Immature natural killer cell (primary cell): ENCODE measurements at regions not wholly inside any gene's neighbourhood (a gene's known extent, or its start where the extent isn't known, plus 50 kb on each side); places are given as distances from the start of the nearest gene placed in this dataset.
A peak's percentile ranks its signal among the peaks of the same experiment; 100 is the strongest.

ENCODE experiments used
- DNase-seq, 3 donors: peaks; one replicate each; pipeline ENCODE4 v3.0.0; 2022; ENCODE audit warnings: mixed read lengths in 1 of 3
- H3K27ac Mint-ChIP-seq, 6 donors: one replicate each; pipeline ENCODE4 v1.8.0; 2020; ENCODE audit warnings: mixed read lengths in 6 of 6, mild to moderate bottlenecking in 5 of 6, inconsistent platforms in 4 of 6, moderate library complexity in 3 of 6
- H3K27me3 Mint-ChIP-seq, 3 donors: one replicate each; pipeline ENCODE4 v1.8.0; 2020 to 2021; ENCODE audit warnings: low read depth in 3 of 3, mild to moderate bottlenecking in 3 of 3, mixed read lengths in 3 of 3, moderate library complexity in 3 of 3, inconsistent platforms in 1 of 3
- H3K36me3 Mint-ChIP-seq, 3 donors: one replicate each; pipeline ENCODE4 v1.8.0; 2020; ENCODE audit warnings: mixed read lengths in 3 of 3, inconsistent platforms in 2 of 3, mild to moderate bottlenecking in 2 of 3
- H3K4me1 Mint-ChIP-seq, 2 donors: one replicate each; pipeline ENCODE4 v1.8.0; 2020; ENCODE audit warnings: inconsistent platforms in 2 of 2, mild to moderate bottlenecking in 2 of 2, mixed read lengths in 2 of 2, moderate library complexity in 1 of 2
- H3K4me3 Mint-ChIP-seq, 5 donors: one replicate each; pipeline ENCODE4 v1.8.0; 2020; ENCODE audit warnings: mild to moderate bottlenecking in 5 of 5, mixed read lengths in 5 of 5, inconsistent platforms in 3 of 5, moderate library complexity in 3 of 5
- H3K9me3 Mint-ChIP-seq, 6 donors: one replicate each; pipeline ENCODE4 v1.8.0; 2020; ENCODE audit warnings: mild to moderate bottlenecking in 6 of 6, mixed read lengths in 6 of 6, inconsistent platforms in 4 of 6, moderate library complexity in 3 of 6

GRCh38 chr5:142420561-142421227 lies 95.9 kb upstream of the SPRY4 start:
- no peak for DNase-seq

GRCh38 chr5:142412581-142412980 lies 87.8 kb upstream of the SPRY4 start:
- Mint-ChIP-seq H3K4me1 (no peaks in the 10 kb centered on the region), H3K9me3 (no peaks in the 10 kb centered on the region)

More at GRCh38 chr5:142420561-142421227, 95.9 kb upstream of the SPRY4 start:
- Mint-ChIP-seq H3K4me3 (peak overlapping the region in 4 of 5 donors; percentile 1 to 64 (median 27)), H3K9me3 (peaks cover 0 to 1% (median 0%) of the 10 kb centered on the region in 6 donors), H3K27ac (peak overlapping the region in 2 of 6 donors; percentile 8 to 46), H3K27me3 (peaks cover 0 to 2% (median 0%) of the 10 kb centered on the region in 3 donors), H3K36me3 (no peaks in the 10 kb centered on the region), H3K4me1 (peaks cover 39 to 44% of the 10 kb centered on the region in 2 donors)

GRCh38 chr5:142411656-142412425 lies 87.0 kb upstream of the SPRY4 start:
- H3K4me3 Mint-ChIP-seq = no peak overlapping the region
- DNase-seq = no peak
- no peaks in the 10 kb centered on the region for H3K36me3 Mint-ChIP-seq
- no peaks in the 10 kb centered on the region for H3K9me3 Mint-ChIP-seq
- peaks cover 0 to 7% (median 1%) of the 10 kb centered on the region in 3 donors for H3K27me3 Mint-ChIP-seq
- H3K27ac Mint-ChIP-seq = no peak overlapping the region
- H3K4me1 Mint-ChIP-seq = no peaks in the 10 kb centered on the region

More at GRCh38 chr5:142412581-142412980, 87.8 kb upstream of the SPRY4 start:
- Mint-ChIP-seq H3K4me3 (no peak overlapping the region), H3K36me3 (no peaks in the 10 kb centered on the region), H3K27me3 (peaks cover 0 to 7% (median 1%) of the 10 kb centered on the region in 3 donors), H3K27ac (no peak overlapping the region)
- no peak for DNase-seq

- Mint-ChIP-seq H3K27me3 (peaks cover 0 to 7% (median 1%) of the 10 kb centered on the region in 3 donors), H3K27ac (no peak overlapping the region), H3K9me3 (no peaks in the 10 kb centered on the region), H3K36me3 (no peaks in the 10 kb centered on the region), H3K4me3 (no peak overlapping the region), H3K4me1 (no peaks in the 10 kb centered on the region)
- DNase-seq = no peak
Observed at GRCh38 chr5:142411103-142411502, 86.3 kb upstream of the SPRY4 start.

- Mint-ChIP-seq H3K36me3 (no peaks in the 10 kb centered on the region), H3K27me3 (peaks cover 0 to 5% (median 1%) of the 10 kb centered on the region in 3 donors), H3K9me3 (no peaks in the 10 kb centered on the region), H3K4me1 (peaks cover under 1 to 6% of the 10 kb centered on the region in 2 donors), H3K4me3 (no peak overlapping the region), H3K27ac (no peak overlapping the region)
- no peak for DNase-seq
Observed at GRCh38 chr5:142408981-142409481, 84.2 kb upstream of the SPRY4 start.

- H3K36me3 Mint-ChIP-seq = no peaks in the 10 kb centered on the region
- H3K4me3 Mint-ChIP-seq = no peak overlapping the region
- peaks cover 0 to 4% (median 1%) of the 10 kb centered on the region in 3 donors for H3K27me3 Mint-ChIP-seq
- H3K27ac Mint-ChIP-seq = no peak overlapping the region
- DNase-seq = no peak
- no peaks in the 10 kb centered on the region for H3K9me3 Mint-ChIP-seq
- peaks cover 5 to 11% of the 10 kb centered on the region in 2 donors for H3K4me1 Mint-ChIP-seq
Observed at GRCh38 chr5:142408536-142408935, 83.7 kb upstream of the SPRY4 start.

- H3K27ac Mint-ChIP-seq = no peak overlapping the region
- no peaks in the 10 kb centered on the region for H3K9me3 Mint-ChIP-seq
- no peak for DNase-seq
- H3K4me3 Mint-ChIP-seq = no peak overlapping the region
- peaks cover 0 to 4% (median 3%) of the 10 kb centered on the region in 3 donors for H3K27me3 Mint-ChIP-seq
- peaks cover 11 to 20% of the 10 kb centered on the region in 2 donors for H3K4me1 Mint-ChIP-seq
- no peaks in the 10 kb centered on the region for H3K36me3 Mint-ChIP-seq
Observed at GRCh38 chr5:142405814-142406395, 81.1 kb upstream of the SPRY4 start.

GRCh38 chr5:142405023-142405422 lies 80.2 kb upstream of the SPRY4 start:
- Mint-ChIP-seq H3K4me3 (no peak overlapping the region), H3K4me1 (peaks cover 11 to 20% of the 10 kb centered on the region in 2 donors), H3K27ac (no peak overlapping the region), H3K9me3 (no peaks in the 10 kb centered on the region), H3K27me3 (peaks cover 0 to 3% (median 2%) of the 10 kb centered on the region in 3 donors), H3K36me3 (no peaks in the 10 kb centered on the region)
- DNase-seq = no peak

- Mint-ChIP-seq H3K4me1 (peaks cover 11 to 20% of the 10 kb centered on the region in 2 donors), H3K9me3 (no peaks in the 10 kb centered on the region), H3K27ac (peak overlapping the region in 1 of 6 donors; percentile 23), H3K27me3 (peaks cover 0 to 3% (median 2%) of the 10 kb centered on the region in 3 donors), H3K4me3 (peak overlapping the region in 2 of 5 donors; percentile 5 to 50), H3K36me3 (no peaks in the 10 kb centered on the region)
- no peak for DNase-seq
Observed at GRCh38 chr5:142404046-142404477, 79.2 kb upstream of the SPRY4 start.

- Mint-ChIP-seq H3K27me3 (peaks cover 0 to 3% (median 2%) of the 10 kb centered on the region in 3 donors), H3K36me3 (no peaks in the 10 kb centered on the region), H3K4me3 (peak overlapping the region in 2 of 5 donors; percentile 5 to 50), H3K9me3 (peaks cover 0 to 2% (median 0%) of the 10 kb centered on the region in 6 donors), H3K4me1 (peaks cover 11 to 20% of the 10 kb centered on the region in 2 donors), H3K27ac (no peak overlapping the region)
- DNase-seq = peak in 2 of 3 donors; percentile 17 to 36
Observed at GRCh38 chr5:142403583-142403982, 78.8 kb upstream of the SPRY4 start.

- H3K36me3 Mint-ChIP-seq = peaks cover 0 to under 1% (median 0%) of the 10 kb centered on the region in 3 donors
- no peak overlapping the region for H3K4me3 Mint-ChIP-seq
- no peak overlapping the region for H3K27ac Mint-ChIP-seq
- H3K9me3 Mint-ChIP-seq = peaks cover 0 to 2% (median 0%) of the 10 kb centered on the region in 6 donors
- peaks cover 0 to 3% (median 2%) of the 10 kb centered on the region in 3 donors for H3K27me3 Mint-ChIP-seq
- H3K4me1 Mint-ChIP-seq = peaks cover 11 to 20% of the 10 kb centered on the region in 2 donors
- DNase-seq = no peak
Observed at GRCh38 chr5:142402752-142403318, 78.0 kb upstream of the SPRY4 start.

- peaks cover 0 to 8% (median 2%) of the 10 kb centered on the region in 3 donors for H3K27me3 Mint-ChIP-seq
- no peak overlapping the region for H3K27ac Mint-ChIP-seq
- no peak for DNase-seq
- no peak overlapping the region for H3K4me3 Mint-ChIP-seq
- H3K4me1 Mint-ChIP-seq = peaks cover 14 to 22% of the 10 kb centered on the region in 2 donors
- peaks cover 9 to 19% (median 16%) of the 10 kb centered on the region in 3 donors for H3K36me3 Mint-ChIP-seq
- peaks cover 6 to 18% (median 13%) of the 10 kb centered on the region in 6 donors for H3K9me3 Mint-ChIP-seq
Observed at GRCh38 chr5:142400415-142400814, 75.6 kb upstream of the SPRY4 start.

GRCh38 chr5:142399891-142400290 lies 75.1 kb upstream of the SPRY4 start:
- H3K27me3 Mint-ChIP-seq = peaks cover 0 to 8% (median 2%) of the 10 kb centered on the region in 3 donors
- H3K4me3 Mint-ChIP-seq = no peak overlapping the region
- peaks cover 6 to 22% (median 15%) of the 10 kb centered on the region in 6 donors for H3K9me3 Mint-ChIP-seq
- peaks cover 19 to 27% of the 10 kb centered on the region in 2 donors for H3K4me1 Mint-ChIP-seq
- H3K36me3 Mint-ChIP-seq = peaks cover 14 to 19% (median 19%) of the 10 kb centered on the region in 3 donors
- H3K27ac Mint-ChIP-seq = peak overlapping the region in 2 of 6 donors; percentile 9 to 53
- DNase-seq = no peak
